HG02981 (cell line): ENCODE measurements at regions not wholly inside any gene's neighbourhood (a gene's known extent, or its start where the extent isn't known, plus 50 kb on each side); places are given as distances from the start of the nearest gene placed in this dataset.
A peak's percentile ranks its signal among the peaks of the same experiment; 100 is the strongest.
"Not testable (repeated sequence)": the region's sequence is repeated elsewhere in the genome, so short reads cannot be mapped to it uniquely, and the experiment has no call there.

ENCODE experiments used
- ATAC-seq: cut with Tn5 transposase; IDR thresholded peaks from one replicate; pipeline ENCODE4 v1.9.1; 2021; ENCODE audit warnings: mild to moderate bottlenecking, moderate library complexity; ENCODE audit not compliant: unreplicated experiment

DNA sequence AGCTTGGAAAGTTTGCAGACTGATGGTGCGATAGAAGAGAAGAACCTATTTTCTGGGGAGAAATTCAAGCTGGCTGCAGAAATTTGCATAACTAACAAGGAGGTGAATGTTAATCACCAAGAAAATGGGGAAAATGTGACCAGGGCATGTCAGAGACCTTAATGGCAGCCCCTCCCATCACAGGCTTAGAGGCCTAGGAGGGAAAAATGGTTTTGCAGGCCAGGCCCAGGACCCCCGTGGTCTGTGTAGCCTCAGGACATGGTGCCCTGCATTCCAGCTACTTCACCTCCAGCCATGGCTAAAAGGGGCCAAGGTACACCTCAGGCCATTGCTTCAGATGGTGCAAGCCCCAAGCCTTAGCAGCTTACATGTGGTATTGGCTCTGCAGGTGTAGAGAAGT is 207.1 kb upstream of the CXorf66 start:
- ATAC-seq = no peak

DNA sequence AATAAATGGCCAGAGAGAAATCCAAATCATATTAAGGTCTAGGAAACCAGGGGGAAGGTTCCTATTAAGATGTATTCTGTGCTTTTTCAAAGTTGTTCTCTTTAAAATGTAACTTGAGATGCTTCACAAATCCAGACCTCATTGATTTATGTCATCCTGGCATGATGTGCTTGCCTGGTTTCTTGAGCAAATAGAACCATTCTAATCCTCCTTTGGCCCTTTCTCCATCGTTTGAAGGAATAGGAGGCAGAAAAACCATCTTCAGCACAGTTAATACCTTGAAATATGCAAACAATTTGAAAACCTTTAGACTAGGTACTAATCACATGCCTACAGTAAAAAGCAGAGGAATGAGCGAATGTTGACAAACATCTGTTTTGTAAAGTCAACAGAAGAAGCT is 202.2 kb upstream of the CXorf66 start:
- ATAC-seq = no peak

DNA sequence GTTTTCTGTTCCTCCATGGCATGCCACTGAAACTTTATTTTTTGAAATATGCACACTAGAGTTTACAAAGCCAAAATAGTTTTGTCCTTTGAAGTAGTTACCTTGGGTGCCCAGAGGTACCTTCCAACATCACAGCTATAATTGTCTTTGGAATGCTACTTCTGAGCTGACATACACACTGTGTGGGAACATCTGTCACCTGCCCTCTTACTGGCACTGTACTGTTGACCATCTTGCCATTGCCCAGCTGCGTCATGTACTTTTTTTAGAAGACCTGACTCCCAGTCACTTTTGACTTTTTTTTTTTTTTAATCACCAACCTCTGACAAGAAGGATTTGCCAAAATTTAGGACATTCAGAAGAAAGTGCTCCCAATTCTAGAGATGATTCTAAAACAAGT is 200.5 kb upstream of the CXorf66 start:
- no peak for ATAC-seq

DNA sequence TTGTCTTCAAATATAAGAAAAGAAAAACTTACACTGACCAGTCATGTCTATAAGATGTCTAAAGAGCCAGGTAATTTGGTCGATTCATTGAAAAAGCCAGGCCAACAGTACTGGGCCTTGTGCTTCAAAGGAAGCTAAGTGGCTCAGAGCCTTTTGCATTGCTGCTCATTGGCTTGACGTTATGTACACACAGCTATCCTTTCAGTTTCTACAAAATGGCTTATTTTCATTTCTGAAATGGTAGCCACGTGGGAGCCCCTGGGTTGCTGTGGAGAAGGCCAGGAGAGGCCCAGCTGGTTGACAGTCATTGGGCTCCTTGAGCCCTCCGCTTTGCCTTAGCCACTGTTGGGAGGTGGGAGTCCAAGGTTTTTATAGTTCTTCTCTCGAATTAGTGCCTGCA is 199.1 kb upstream of the CXorf66 start:
- no peak for ATAC-seq

DNA sequence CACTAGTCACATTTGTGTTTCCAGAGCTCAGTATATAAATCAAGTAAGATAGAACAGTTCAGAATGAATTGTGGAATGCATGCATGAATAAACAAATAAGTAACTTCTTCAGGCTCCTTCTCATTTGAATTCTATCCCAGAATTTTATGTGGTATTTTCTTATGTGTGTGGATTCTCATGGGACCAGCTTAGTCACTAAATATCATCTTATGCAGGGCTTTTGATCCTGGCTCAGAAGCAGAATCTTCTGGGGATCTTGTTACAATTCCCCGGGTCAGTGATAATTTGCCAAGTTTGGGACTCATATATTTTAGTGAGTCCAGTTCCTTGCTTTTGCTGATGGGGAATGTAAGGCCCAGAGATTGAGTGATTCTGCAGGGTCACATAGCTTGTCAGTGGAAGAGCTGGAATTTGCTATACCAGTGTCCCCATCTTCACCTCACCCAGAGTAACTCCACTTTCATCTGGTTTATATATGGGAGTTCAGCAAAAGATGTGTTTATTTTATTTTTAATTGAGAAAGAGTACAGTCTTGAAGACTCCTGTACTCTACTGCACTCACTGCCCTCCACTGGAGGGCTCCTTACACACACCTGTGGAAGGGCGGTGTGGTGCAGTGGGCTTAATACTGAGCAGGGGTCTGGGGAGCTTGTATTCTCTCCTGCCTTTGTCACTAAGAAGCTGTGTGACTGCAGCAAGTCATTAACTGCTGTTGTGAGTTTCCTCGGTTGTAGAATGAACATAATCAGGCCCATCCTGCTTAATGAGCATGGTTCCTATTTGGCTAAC is 198.2 kb upstream of the CXorf66 start:
- no peak for ATAC-seq

DNA sequence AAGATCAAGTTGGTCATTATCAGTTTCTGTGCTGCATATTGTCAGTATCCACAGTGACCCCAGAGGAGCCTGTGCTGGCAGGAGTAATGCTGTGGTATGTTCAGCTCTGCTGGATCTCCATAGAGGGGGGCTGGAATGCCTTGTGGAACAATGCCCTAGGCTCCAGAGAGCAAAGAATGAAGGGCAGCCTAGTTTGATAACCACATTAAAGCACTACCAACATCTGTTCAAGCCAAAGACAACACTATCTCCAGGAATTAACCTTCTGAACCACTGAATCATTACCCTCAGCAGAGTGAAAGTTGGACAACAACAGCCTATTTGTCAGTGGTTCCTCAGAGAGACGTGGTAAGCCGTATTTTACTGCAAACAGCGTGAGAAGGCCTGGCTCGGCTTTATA is 192.3 kb upstream of the CXorf66 start:
- ATAC-seq = no peak

DNA sequence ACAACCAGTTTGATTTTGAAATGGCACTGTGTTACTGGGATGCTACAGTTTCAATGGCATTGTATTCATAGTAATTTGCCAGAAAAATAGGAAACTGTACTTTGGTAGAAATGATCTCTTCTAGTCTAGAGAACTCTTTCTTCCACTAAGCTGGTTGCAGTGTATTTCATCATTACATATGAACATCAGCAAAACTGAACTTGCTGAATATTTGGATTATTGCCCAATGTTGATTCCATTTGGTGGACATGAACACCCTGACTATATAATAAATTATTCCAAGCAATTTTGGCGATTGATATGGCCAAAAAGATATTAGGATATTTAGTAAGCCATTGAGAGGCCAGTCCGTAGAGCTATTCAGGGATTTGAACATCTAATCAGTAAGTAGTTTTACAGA is 191.8 kb upstream of the CXorf66 start:
- no peak for ATAC-seq

DNA sequence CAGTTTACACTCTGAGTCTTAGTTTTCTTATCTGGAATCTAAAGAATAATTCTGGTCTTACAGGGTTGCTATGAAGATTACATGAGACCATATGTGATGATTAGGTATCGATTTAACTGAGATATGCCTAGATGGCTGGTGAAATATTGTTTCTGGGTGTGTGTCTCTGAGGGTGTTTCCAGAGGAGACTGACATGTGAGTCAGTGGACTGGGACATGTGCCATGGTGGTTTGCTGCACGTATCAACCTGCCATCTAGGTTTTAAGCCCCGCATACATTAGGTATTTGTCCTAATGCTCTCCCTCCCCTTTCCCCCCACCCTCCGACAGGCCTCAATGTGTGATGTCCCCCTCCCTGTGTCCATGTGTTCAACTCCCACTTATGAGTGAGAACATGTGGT is 186.0 kb upstream of the CXorf66 start:
- no peak for ATAC-seq

DNA sequence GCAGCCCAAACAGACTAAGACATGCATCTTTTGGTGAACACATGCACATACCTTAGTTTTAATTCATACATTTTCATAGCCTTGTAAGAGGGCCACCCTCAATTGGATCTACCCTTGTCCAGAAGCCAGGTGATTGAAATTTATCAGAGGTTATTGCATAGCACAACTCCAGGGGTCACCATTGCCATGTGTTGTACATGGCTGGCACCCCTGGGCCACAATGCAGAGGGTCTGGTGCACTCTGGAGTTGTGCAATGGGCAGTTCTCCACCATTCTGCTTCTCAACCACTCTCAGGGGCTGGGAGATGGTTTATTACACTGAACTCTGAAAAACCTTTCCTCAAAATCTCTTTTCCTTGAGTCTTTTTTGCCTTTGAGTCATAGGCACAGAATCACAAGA is 184.4 kb upstream of the CXorf66 start:
- ATAC-seq = no peak

DNA sequence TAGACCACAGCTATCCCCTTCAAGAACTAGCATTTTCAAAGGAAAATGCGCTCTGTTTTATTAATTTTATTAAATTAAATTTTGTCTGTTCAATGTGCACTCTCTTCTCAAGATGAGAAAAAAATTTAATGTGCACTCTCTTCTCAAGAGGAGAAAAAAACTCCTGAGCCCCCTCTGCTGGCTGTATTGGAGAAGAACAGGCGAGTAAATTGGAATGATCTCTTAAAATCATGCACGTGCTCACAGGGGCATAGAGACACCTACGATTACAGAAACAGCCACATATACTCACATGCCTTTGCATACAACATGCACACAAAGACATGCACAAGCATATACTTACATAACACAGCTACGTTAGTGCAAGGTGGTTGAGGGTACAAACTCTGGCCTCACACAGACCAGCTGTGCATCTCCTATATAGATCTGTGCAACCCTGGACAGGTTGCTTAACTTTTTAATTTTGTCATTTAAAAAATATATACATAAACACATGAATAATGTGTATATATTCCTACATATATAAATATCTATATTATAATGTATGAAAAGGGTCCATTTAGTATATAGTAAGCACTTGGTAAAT is 176.2 kb upstream of the CXorf66 start:
- no peak for ATAC-seq

DNA sequence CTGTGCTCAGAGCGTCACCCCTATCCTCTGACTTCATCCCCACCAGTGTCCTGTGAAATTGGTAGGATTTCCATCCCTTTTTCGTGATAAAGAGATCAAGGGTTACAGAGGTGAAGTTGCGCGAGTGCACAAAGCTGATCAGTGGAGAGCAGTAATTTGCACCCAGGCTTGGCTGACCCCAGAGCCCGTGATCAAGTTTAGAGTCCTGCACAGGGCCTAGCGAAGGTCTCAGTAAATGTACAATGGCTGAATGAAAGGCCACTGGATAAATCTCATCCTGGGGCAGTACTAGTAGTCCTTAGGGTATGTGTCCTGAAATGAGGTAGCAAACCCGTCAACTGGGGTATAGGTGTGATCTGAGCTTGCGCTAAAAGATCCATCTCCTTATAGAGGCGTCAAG is 173.2 kb upstream of the CXorf66 start:
- not testable (repeated sequence) for ATAC-seq

DNA sequence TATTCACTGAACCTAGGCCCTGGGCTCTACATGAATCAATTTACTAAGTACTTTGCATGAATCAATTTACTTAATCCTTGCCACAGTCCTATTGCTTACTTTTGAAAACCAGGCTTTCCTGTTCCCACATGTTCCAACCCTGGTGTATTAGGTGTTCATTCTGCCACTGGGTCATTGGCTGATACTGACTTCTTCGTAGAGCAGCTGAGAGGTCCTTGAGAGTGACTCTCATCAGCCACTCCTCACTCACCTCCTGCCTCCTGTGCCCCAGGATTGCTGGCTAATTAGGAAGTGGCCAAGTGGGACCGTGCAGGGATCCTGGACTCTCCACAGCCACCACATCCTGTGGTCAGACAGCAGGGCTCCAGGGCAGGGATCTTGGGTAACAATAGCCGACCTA is 172.7 kb upstream of the CXorf66 start:
- not testable (repeated sequence) for ATAC-seq

DNA sequence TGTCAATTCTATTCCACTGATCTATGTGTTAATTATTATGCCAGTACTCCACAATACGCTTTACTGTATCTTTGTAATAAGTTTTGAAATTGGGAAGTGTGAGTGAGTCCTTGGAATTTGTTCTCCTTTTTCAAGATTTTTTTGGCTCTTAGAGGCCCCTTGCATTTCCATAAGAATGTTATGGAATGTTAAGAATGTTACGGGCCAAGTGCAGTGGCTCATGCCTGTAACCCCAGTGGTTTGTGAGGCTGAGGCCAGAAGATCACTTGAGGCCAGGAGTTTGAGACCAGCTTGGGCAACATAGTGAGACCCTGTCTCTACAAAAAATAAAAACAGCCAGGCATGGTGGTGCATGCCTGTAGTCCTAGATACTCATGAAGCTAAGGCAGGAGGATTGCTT is 167.6 kb upstream of the CXorf66 start:
- ATAC-seq = no peak

DNA sequence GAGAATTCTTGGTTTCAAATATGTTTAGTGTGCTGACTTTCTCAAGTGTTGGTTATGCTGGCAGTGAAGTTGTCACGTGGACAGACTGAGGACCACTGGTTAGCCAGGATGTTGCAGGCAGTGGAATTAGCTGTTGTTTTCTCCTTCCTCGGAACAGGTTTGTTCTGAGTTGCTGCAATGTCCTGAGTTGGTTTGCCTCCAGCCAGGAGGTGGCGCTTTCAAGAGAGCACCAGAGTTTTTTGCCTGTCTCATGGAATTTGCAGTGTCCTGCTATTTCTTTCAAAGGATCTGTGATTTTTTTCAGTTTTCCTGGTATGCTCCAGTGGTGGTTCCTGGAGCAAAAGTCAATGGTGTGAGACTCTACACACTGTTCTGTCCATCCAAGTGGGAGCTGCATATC is 158.1 kb upstream of the CXorf66 start:
- no peak for ATAC-seq

DNA sequence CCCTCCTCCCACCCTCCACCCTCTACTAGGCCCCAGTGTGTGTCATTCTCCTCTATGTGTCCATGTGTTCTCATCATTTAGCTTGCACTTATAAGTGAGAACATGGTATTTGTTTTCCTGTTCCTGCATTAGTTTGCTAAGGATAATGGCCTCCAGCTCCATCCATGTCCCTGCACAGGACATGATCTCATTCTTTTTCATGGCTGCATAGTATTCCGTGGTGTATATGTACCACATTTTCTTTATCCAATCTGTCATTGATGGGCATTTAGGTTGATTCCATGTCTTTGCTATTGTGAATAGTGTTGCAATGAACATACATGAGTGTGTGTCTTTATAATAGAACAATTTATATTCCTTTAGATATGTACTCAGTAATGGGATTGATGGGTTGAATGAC is 148.7 kb upstream of the CXorf66 start:
- ATAC-seq = not testable (repeated sequence)

DNA sequence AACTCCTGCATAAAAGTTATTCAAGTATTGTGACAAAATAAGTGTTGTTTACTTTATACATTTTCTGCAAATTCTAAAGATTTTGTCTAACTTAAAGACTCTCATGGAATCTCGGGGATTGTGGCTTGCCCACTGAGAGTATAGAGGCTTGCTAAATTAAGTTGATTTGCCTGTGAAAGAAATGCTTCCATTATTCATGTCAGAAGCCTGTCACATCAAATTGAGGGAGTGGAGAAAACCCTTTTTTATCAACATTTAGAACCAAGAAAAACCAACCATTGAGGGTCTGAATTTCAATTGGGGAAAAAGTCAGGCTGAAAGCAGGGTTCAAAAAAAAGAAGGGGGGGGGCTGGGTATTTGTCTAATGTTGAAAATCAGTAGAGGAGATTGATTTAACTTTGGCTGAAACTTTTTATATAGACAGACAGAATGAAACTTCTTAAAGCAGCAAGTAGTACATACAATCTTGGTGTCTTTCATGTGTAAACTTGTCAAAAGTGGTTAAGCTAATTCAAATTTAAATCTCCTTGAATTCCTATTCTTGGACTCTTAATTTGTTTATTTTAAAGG is 144.8 kb upstream of the CXorf66 start:
- ATAC-seq = no peak

DNA sequence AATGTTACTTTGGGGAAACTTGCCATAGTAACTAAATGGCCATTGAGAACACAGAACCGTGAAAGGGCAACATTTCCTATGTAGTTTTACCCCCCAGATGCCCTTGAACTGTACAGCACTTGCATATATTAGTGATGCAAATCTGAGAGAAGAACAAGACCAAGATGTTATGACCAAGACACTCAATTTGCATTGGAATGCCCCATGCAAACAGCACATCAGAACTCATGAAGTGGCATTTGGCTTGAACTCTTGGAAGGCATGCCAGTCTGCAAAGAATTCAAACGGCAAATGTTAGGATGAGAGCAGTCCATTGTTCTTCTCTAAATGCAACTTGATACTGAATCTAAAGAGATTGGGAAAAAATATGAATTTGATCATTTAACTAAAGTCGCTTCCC is 139.4 kb upstream of the CXorf66 start:
- no peak for ATAC-seq

DNA sequence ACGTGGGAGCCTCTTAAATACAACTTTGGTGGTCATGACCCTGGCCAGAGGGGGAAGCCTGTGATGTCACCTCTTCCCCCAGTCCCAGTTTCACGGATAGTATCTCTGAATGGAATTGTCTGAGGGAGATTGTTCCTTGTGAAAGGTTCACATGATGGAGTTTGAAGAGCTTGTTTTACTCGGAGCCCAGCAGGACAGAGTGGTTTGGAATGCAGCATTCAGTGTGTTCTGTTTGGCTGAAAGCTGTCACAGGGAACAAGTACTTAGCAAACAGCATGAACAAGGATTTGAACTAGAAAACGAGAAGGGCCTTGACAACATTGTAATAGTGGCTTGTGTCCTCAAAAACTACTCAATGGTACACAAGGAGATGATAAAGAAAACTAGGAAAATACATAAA is 133.9 kb upstream of the CXorf66 start:
- no peak for ATAC-seq

DNA sequence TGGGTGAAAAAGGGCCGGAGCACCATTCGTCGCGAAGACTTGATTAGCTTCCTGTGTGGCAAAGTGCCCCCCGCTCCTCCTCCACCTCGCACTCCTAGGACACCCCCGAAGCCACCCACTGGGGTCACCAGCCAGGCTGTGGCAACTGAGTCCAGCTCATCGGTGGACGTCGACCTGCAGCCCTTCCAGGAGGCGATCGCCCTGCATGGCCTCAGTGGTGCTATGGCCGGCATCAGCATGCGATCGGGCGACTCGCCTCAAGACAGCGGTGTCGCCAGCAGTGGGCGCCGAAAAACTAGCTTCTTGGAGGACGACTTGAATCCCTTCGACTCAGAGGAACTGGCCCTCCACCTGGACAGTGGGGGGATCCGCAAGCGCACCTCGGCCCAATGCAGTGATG is 126.8 kb upstream of the CXorf66 start:
- no peak for ATAC-seq

DNA sequence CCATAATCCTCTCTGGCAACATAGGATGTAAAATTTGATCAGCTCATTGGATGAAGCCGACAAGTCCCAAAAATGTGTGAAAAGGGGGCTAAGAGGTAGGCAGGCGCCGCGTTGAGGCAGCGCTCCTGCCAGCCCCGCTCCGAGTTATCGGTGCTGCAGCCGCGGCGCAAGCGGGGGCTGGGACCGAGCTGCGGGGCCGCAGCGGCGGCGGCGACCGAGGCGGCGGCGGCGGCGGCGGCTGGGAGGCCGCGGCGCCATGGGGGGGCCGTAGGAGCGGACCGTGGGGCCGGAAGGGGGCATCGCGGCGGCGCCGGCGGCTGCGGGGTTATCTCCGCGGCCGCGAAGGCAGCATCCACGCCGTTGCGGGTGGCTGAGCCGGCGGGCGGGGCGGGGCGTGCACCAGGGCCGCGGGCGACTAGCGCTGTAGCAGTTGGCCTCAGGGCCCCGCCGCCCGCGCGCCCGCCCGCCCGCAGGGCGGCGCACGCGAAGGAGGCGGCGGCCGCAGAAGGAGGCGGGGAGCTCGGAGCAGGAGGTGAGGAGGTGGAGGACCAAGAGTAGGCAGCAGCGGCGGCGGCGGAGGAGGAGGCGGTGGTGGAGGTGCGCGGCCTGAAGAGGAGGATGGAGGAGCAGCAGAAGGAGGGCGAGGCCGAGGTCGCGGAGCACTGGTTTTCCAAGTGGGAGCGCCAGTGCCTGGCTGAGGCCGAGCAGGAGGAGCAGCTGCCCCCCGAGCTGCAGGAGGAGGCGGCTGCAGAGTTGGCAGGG is 126.0 kb upstream of the CXorf66 start:
- peak; percentile 50 for ATAC-seq

DNA sequence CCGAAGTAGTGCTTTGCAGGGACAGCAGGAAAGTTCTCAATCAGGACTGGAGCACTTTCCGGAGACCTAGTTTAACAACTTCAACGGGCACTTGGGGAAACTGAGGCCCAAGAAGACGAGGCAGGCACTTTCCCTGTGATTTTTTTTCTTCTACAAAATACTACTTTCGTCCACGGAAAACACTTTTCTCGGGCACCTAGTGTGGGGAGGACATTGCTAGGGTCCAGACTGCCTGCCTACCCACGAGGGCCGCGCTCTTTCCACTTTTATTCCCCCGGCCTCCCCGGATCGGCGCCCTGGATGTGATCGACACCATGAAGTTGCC is 125.4 kb upstream of the CXorf66 start:
- ATAC-seq = no peak

DNA sequence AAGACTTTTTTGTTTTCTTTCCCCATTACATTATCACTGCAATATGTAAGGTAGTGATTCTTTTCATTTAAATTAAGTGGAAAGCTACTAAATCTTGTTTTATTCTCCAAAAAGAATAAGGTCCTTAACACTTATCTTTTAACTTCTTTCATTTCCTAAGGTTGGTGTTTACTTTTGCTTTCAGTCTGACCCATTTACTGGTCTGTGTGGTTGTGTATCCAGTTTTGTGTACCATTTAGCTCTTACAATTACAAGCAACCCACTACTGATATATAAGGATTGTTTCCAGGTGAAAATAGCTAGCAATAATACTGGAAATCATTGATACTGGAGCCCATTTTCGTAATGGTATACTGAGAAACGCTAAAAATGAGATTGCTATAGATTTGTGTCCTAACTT is 123.1 kb upstream of the CXorf66 start:
- no peak for ATAC-seq
